Endothelial cell of umbilical vein (primary cell): ENCODE measurements at regions not wholly inside any gene's neighbourhood (a gene's known extent, or its start where the extent isn't known, plus 50 kb on each side); places are given as distances from the start of the nearest gene placed in this dataset.

Experiments
- BruUV-seq: library from RNA; stranded (reverse); fragments of 400-500 nt; replicated peaks from 2 replicates; lab custom pipeline; 2021; lab: Mats Ljungman, UMichigan
- CTCF ChIA-PET: fragments of 300-600, 350-600 bp; sonication (Branson Sonifier 250); formaldehyde crosslinking; loops from one replicate; lab custom pipeline; 2021; ENCODE audit warnings: antibody characterized with exemption, inconsistent platforms; lab: Charles Lee
- POLR2A ChIA-PET: fragments of 300-600, 350-600 bp; sonication (Branson Sonifier 250); formaldehyde crosslinking; loops from one replicate; lab custom pipeline; 2021; ENCODE audit warnings: antibody characterized with exemption, inconsistent platforms; lab: Charles Lee
- DNase-seq: peaks from one replicate; pipeline ENCODE4 v3.0.0-alpha.2; 2011; ENCODE audit warnings: low read depth, low spot score
- FAIRE-seq: peaks from 2 replicates; lab custom pipeline; 2011; peaks lifted over from hg19 to GRCh38; lab: Jason Lieb, UNC
- H2AFZ ChIP-seq: 2 replicates; pipeline ENCODE4 v1.6.0; 2012; ENCODE audit warnings: low read depth, low read length, control low read depth, inconsistent platforms
- H3K27ac ChIP-seq: 2 replicates; pipeline ENCODE4 v1.5.1; 2011; ENCODE audit warnings: low read depth, mild to moderate bottlenecking, control low read depth, low read length, moderate library complexity; ENCODE audit not compliant: insufficient read depth
- H3K27me3 ChIP-seq, 2 experiments: 2 replicates each; pipeline versions ENCODE4 v1.6.0 to v1.6.1; 2011; ENCODE audit warnings: low read length in 2 of 2, mixed read lengths in 1 of 2; ENCODE audit not compliant: control insufficient read depth in 2 of 2, insufficient read depth in 2 of 2
- H3K36me3 ChIP-seq, 2 experiments: 2 replicates in 1 of 2; 3 replicates in 1 of 2; pipeline ENCODE4 v1.5.1; 2011; ENCODE audit warnings: low read length in 2 of 2, mild to moderate bottlenecking in 1 of 2, moderate library complexity in 1 of 2; ENCODE audit not compliant: control insufficient read depth in 2 of 2, insufficient read depth in 2 of 2; ENCODE audit errors: extremely low read depth in 1 of 2
- H3K4me1 ChIP-seq: 3 replicates; pipeline ENCODE4 v1.5.1; 2011; ENCODE audit warnings: mild to moderate bottlenecking, low read length; ENCODE audit not compliant: control insufficient read depth, insufficient read depth; ENCODE audit errors: extremely low read depth
- H3K4me2 ChIP-seq: 2 replicates; pipeline ENCODE4 v1.6.1; 2011; ENCODE audit warnings: low read length, control low read depth, mixed read lengths; ENCODE audit not compliant: insufficient read depth
- H3K4me3 ChIP-seq, 3 experiments: fragments of 200-600 bp in 1 of 3; sonication (generic), shearing (Covaris generic) in 1 of 3; replicated peaks in 1 of 3; 2 replicates each; pipeline ENCODE4 v1.5.1; 2011 to 2016; ENCODE audit warnings: control low read depth in 3 of 3, low read length in 3 of 3, mild to moderate bottlenecking in 2 of 3, inconsistent platforms in 1 of 3, low read depth in 1 of 3, moderate library complexity in 1 of 3; ENCODE audit not compliant: insufficient read depth in 1 of 3
- H3K79me2 ChIP-seq: 2 replicates; pipeline ENCODE4 v1.6.0; 2012; ENCODE audit warnings: low read length, inconsistent platforms; ENCODE audit not compliant: control insufficient read depth, insufficient read depth
- H3K9ac ChIP-seq: replicated peaks from 2 replicates; pipeline ENCODE3; 2011; ENCODE audit warnings: low read length, control low read depth; ENCODE audit not compliant: insufficient read depth; ENCODE audit errors: extremely low read depth
- H3K9me1 ChIP-seq: replicated peaks from 3 replicates; pipeline ENCODE4 v1.6.0; 2011; ENCODE audit warnings: mild to moderate bottlenecking, low read length; ENCODE audit not compliant: control insufficient read depth, insufficient read depth; ENCODE audit errors: extremely low read depth
- H3K9me3 ChIP-seq: replicated peaks from 2 replicates; pipeline ENCODE4 v1.5.1; 2012; ENCODE audit warnings: low read length, inconsistent platforms; ENCODE audit not compliant: control insufficient read depth, insufficient read depth
- H4K20me1 ChIP-seq: replicated peaks from 2 replicates; pipeline ENCODE3; 2011; ENCODE audit warnings: mild to moderate bottlenecking, low read length; ENCODE audit not compliant: control insufficient read depth, insufficient read depth; ENCODE audit errors: extremely low read depth
- EZH2 ChIP-seq: IDR thresholded peaks from 2 replicates; pipeline ENCODE4 v1.6.1; 2012; ENCODE audit warnings: borderline replicate concordance, low read depth, mild to moderate bottlenecking, moderate library complexity, low read length, inconsistent platforms; ENCODE audit not compliant: severe bottlenecking
- FOS ChIP-seq: IDR thresholded peaks from 2 replicates; pipeline ENCODE4 v1.6.1; 2011; ENCODE audit warnings: mild to moderate bottlenecking, low read length, moderate library complexity, borderline replicate concordance; ENCODE audit not compliant: insufficient read depth
- GATA2 ChIP-seq: IDR thresholded peaks from 2 replicates; pipeline ENCODE4 v1.7.0; 2011; ENCODE audit warnings: low read depth, mild to moderate bottlenecking, moderate library complexity, mixed read lengths, low read length; ENCODE audit not compliant: insufficient read length, insufficient read depth
- JUN ChIP-seq: IDR thresholded peaks from 2 replicates; pipeline ENCODE4 v1.6.1; 2011; ENCODE audit warnings: borderline replicate concordance, low read depth; ENCODE audit not compliant: insufficient read length, insufficient read depth
- MYC ChIP-seq: IDR thresholded peaks from one replicate; pipeline ENCODE4 v1.6.1; 2011; ENCODE audit warnings: mild to moderate bottlenecking, low read depth, low read length
- POLR2A ChIP-seq: IDR thresholded peaks from 2 replicates; pipeline ENCODE4 v1.6.1; 2012; ENCODE audit warnings: low read depth, mild to moderate bottlenecking, control low read depth, low read length
- POLR2AphosphoS5 ChIP-seq: IDR thresholded peaks from 2 replicates; pipeline ENCODE4 v1.6.1; 2012; ENCODE audit warnings: low read depth, mild to moderate bottlenecking, control low read depth, low read length, moderate library complexity; ENCODE audit not compliant: insufficient read depth
- dilution Hi-C: fragments of 300-500 bp; cut with MboI; formaldehyde crosslinking; loops from one replicate; pipeline ENCODE4 v1.15.0; 2019; ENCODE audit warnings: low sequenced_read_pairs; ENCODE audit not compliant: extremely low pct_ligation_motif_present
- intact Hi-C: fragments of 100-400 bp; cut with micrococcal nuclease; formaldehyde crosslinking; loops from one replicate; pipeline ENCODE4 v1.10.0; 2022
- TF ChIP-seq, protein P1 (sequence below): IDR thresholded peaks from 2 replicates; pipeline ENCODE4 v1.6.1; 2011; ENCODE audit not compliant: insufficient read depth, insufficient read length
- TF ChIP-seq, protein P2 (sequence below), 2 donors: IDR thresholded peaks; 1 replicate in 1 of 2; 2 replicates in 1 of 2; pipeline ENCODE4 v1.5.1; 2011; ENCODE audit warnings: low read length in 2 of 2, mild to moderate bottlenecking in 2 of 2, moderate library complexity in 2 of 2, control low read depth in 1 of 2, inconsistent platforms in 1 of 2, low read depth in 1 of 2; ENCODE audit not compliant: insufficient read depth in 1 of 2; ENCODE audit errors: extremely low read depth in 1 of 2

DNA sequence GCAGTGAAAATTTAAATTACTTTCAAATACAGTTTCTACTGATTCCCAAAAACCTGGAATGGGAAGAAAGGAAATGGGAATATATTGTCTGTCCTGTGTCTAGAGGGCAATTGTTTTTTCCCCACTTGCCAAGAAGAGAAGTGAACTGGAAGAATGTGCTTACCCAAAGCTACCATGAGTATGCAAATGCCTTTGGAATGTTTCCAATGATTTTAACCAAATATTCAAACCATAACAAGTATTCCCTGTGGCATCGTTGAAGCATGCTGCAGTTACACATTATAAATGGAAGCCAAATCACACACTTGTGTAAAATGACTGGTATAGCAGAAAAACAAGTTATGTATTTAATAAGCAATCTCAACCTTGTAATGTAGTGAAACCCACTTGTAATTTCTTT lies 368.2 kb downstream of the GBE1 start:
- no peak for TF ChIP-seq POLR2AphosphoS5
- TF ChIP-seq POLR2A, result no peak
- TF ChIP-seq, protein P1, sequence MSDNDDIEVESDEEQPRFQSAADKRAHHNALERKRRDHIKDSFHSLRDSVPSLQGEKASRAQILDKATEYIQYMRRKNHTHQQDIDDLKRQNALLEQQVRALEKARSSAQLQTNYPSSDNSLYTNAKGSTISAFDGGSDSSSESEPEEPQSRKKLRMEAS, result no peak
- no peak for FAIRE-seq
- BruUV-seq, result no TSS peak
- Histone ChIP-seq H3K27me3 (no peaks in the 10 kb centered on the region), H3K9me3 (no peaks in the 10 kb centered on the region), H3K9ac (no peak overlapping the region), H3K4me2 (no peak overlapping the region), H3K4me1 (no peaks in the 10 kb centered on the region), H3K36me3 (no peaks in the 10 kb centered on the region), H3K79me2 (no peaks in the 10 kb centered on the region), H3K27ac (no peak overlapping the region), H4K20me1 (no peaks in the 10 kb centered on the region), H3K9me1 (no peaks in the 10 kb centered on the region), H2AFZ (no peak overlapping the region), H3K4me3 (no peak overlapping the region)
- dilution Hi-C loops (no loop called here), intact Hi-C loops (no loop called here)
- POLR2A ChIA-PET, result no interaction called here
- no peak for DNase-seq
- CTCF ChIA-PET, result interaction anchor here (1.1 to 1.4 kb wide), 3 partner anchors 18 to 50 kb away, joined by 3 to 4 read pairs (median 3); no protein-coding TSS in a partner anchor

DNA sequence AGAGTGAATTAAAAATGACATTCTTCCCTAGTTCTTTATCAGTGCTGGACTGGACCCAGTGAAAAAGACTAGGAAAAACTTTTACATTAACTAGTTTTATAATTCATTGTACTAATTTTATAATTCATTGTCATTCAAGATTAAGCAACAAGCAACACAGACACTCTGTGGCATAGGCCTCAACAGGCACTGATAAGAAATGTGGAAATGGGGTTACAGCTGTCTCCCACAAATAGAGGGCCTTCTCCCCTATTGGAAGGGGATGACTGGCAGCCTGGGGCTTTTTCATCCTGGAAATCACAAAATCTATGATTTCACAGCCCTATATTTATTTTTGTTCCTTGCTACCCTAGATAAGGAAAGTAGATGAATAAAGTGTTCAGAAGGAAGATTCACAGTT lies 370.6 kb downstream of the GBE1 start:
- FAIRE-seq (no peak), DNase-seq (no peak)
- Histone ChIP-seq H3K36me3 (no peaks in the 10 kb centered on the region), H3K27ac (no peak overlapping the region), H3K9ac (no peak overlapping the region), H4K20me1 (no peaks in the 10 kb centered on the region), H3K27me3 (no peaks in the 10 kb centered on the region), H3K4me3 (no peak overlapping the region), H3K4me1 (no peaks in the 10 kb centered on the region), H3K79me2 (no peaks in the 10 kb centered on the region), H3K9me3 (no peaks in the 10 kb centered on the region), H3K4me2 (no peak overlapping the region), H3K9me1 (no peaks in the 10 kb centered on the region), H2AFZ (no peak overlapping the region)
- intact Hi-C loops, result no loop called here
- dilution Hi-C loops, result no loop called here
- BruUV-seq, result no TSS peak
- TF ChIP-seq FOS, result no peak
- TF ChIP-seq POLR2A, result no peak
- no peak for TF ChIP-seq MYC
- no peak for TF ChIP-seq GATA2
- TF ChIP-seq POLR2AphosphoS5, result no peak
- TF ChIP-seq, protein P1, result no peak
- TF ChIP-seq EZH2, result no peak
- TF ChIP-seq, protein P2, sequence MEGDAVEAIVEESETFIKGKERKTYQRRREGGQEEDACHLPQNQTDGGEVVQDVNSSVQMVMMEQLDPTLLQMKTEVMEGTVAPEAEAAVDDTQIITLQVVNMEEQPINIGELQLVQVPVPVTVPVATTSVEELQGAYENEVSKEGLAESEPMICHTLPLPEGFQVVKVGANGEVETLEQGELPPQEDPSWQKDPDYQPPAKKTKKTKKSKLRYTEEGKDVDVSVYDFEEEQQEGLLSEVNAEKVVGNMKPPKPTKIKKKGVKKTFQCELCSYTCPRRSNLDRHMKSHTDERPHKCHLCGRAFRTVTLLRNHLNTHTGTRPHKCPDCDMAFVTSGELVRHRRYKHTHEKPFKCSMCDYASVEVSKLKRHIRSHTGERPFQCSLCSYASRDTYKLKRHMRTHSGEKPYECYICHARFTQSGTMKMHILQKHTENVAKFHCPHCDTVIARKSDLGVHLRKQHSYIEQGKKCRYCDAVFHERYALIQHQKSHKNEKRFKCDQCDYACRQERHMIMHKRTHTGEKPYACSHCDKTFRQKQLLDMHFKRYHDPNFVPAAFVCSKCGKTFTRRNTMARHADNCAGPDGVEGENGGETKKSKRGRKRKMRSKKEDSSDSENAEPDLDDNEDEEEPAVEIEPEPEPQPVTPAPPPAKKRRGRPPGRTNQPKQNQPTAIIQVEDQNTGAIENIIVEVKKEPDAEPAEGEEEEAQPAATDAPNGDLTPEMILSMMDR (IDR thresholded peaks at IDR 0.05; ENCODE audit: extremely low read depth in 1 of 2, insufficient read depth in 1 of 2, low read depth in 1 of 2, low read length in 2 of 2), result no peak
- no peak for TF ChIP-seq JUN
- CTCF ChIA-PET, result no interaction called here
- POLR2A ChIA-PET, result no interaction called here
